SU-DHL-6 (cell line): ENCODE measurements at regions not wholly inside any gene's neighbourhood (a gene's known extent, or its start where the extent isn't known, plus 50 kb on each side); places are given as distances from the start of the nearest gene placed in this dataset.
A peak's percentile ranks its signal among the peaks of the same experiment; 100 is the strongest.

ENCODE experiments used
- H2AFZ ChIP-seq: fragments of 200-600 bp; sonication (generic); 2 replicates; pipeline ENCODE4 v1.6.1; 2014; ENCODE audit warnings: low read depth, mild to moderate bottlenecking, moderate library complexity, mixed read lengths, antibody characterized with exemption, low read length; ENCODE audit not compliant: severe bottlenecking
- H3F3A ChIP-seq: fragments of 200-600 bp; shearing (Covaris generic); 2 replicates; pipeline ENCODE4 v1.6.0; 2016; ENCODE audit warnings: antibody characterized with exemption, mild to moderate bottlenecking; ENCODE audit not compliant: insufficient read depth
- H3K27ac ChIP-seq: fragments of 200-600 bp; sonication (generic); 2 replicates; pipeline ENCODE4 v1.5.1; 2016; ENCODE audit warnings: low read depth, mild to moderate bottlenecking, low read length, moderate library complexity, mixed read lengths
- H3K27me3 ChIP-seq: fragments of 200-600 bp; sonication (generic), shearing (Covaris generic); 2 replicates; pipeline ENCODE4 v1.6.0; 2014; ENCODE audit warnings: mild to moderate bottlenecking, low read length
- H3K36me3 ChIP-seq: fragments of 200-600 bp; sonication (generic); 2 replicates; pipeline ENCODE4 v1.6.1; 2014; ENCODE audit warnings: mild to moderate bottlenecking, low read length, mixed read lengths
- H3K4me2 ChIP-seq: fragments of 300-600, 200-600 bp; shearing (Covaris generic), sonication (generic); 2 replicates; pipeline ENCODE4 v1.6.0; 2014; ENCODE audit warnings: low read length, low read depth, mild to moderate bottlenecking; ENCODE audit not compliant: poor library complexity, severe bottlenecking
- H3K4me3 ChIP-seq: fragments of 200-600 bp; sonication (generic); 2 replicates; pipeline ENCODE4 v1.5.1; 2014; ENCODE audit warnings: antibody characterized with exemption, low read length, mild to moderate bottlenecking, mixed read lengths; ENCODE audit not compliant: insufficient read depth, poor library complexity, severe bottlenecking
- H3K79me2 ChIP-seq: fragments of 200-600 bp; sonication (generic); 2 replicates; pipeline ENCODE4 v1.6.1; 2014; ENCODE audit warnings: mild to moderate bottlenecking, low read length, moderate library complexity; ENCODE audit not compliant: insufficient read depth
- H3K9ac ChIP-seq: fragments of 200-600 bp; sonication (generic); 2 replicates; pipeline ENCODE4 v1.7.0; 2014; ENCODE audit warnings: mild to moderate bottlenecking, low read length
- H3K9me2 ChIP-seq: fragments of 200-600 bp; sonication (generic); replicated peaks from 2 replicates; pipeline ENCODE4 v1.6.1; 2014; ENCODE audit warnings: low read length; ENCODE audit not compliant: insufficient read depth
- H3K9me3 ChIP-seq: fragments of 200-600 bp; sonication (generic); 2 replicates; pipeline ENCODE4 v1.6.1; 2014; ENCODE audit warnings: low read length, mixed read lengths; ENCODE audit not compliant: insufficient read depth
- H4K20me1 ChIP-seq: fragments of 200-600 bp; sonication (generic); 2 replicates; pipeline ENCODE4 v1.6.1; 2014; ENCODE audit warnings: low read depth, mild to moderate bottlenecking, antibody characterized with exemption, low read length, moderate library complexity, mixed read lengths
- CTCF ChIP-seq: fragments of 200-600 bp; sonication (generic); IDR thresholded peaks from one replicate; pipeline ENCODE4 v1.5.1; 2017; ENCODE audit warnings: antibody characterized with exemption, mild to moderate bottlenecking, low read length, moderate library complexity; ENCODE audit not compliant: insufficient read depth, poor library complexity, severe bottlenecking
- EZH2phosphoT487 ChIP-seq: fragments of 200-600 bp; sonication (generic), shearing (Covaris generic); conservative IDR thresholded peaks from 2 replicates; pipeline ENCODE4 v1.6.1; 2018; ENCODE audit warnings: mild to moderate bottlenecking, antibody characterized with exemption, low read length, moderate library complexity, mixed read lengths

GRCh38 chr3:76043746-76044145 lies 258.4 kb upstream of the ZNF717 start:
- Histone ChIP-seq H3F3A (no peaks in the 10 kb centered on the region), H3K9ac (no peak overlapping the region)

GRCh38 chr3:76044601-76045600 lies 259.6 kb upstream of the ZNF717 start:
- Histone ChIP-seq H3K9me3 (no peaks in the 10 kb centered on the region), H2AFZ (no peak overlapping the region), H3K4me3 (no peak overlapping the region), H3F3A (no peaks in the 10 kb centered on the region), H3K9ac (no peak overlapping the region), H4K20me1 (no peaks in the 10 kb centered on the region), H3K27me3 (no peaks in the 10 kb centered on the region), H3K79me2 (no peaks in the 10 kb centered on the region), H3K4me2 (no peak overlapping the region), H3K27ac (no peak overlapping the region), H3K9me2 (no peaks in the 10 kb centered on the region), H3K36me3 (no peaks in the 10 kb centered on the region)
- TF ChIP-seq CTCF, result peak; percentile 63
- no peak for TF ChIP-seq EZH2phosphoT487

More at GRCh38 chr3:76043746-76044145, 258.4 kb upstream of the ZNF717 start:
- H3K27ac ChIP-seq, result no peak overlapping the region
- H3K27me3 ChIP-seq, result no peaks in the 10 kb centered on the region
- TF ChIP-seq EZH2phosphoT487, result no peak
- TF ChIP-seq CTCF, result no peak
- no peak overlapping the region for H3K4me3 ChIP-seq
- no peak overlapping the region for H2AFZ ChIP-seq
- no peak overlapping the region for H3K4me2 ChIP-seq
- H4K20me1 ChIP-seq, result no peaks in the 10 kb centered on the region
- H3K9me3 ChIP-seq, result no peaks in the 10 kb centered on the region
- H3K36me3 ChIP-seq, result no peaks in the 10 kb centered on the region
- no peaks in the 10 kb centered on the region for H3K79me2 ChIP-seq
- H3K9me2 ChIP-seq, result no peaks in the 10 kb centered on the region

- no peaks in the 10 kb centered on the region for H3K9me2 ChIP-seq
- no peaks in the 10 kb centered on the region for H3K36me3 ChIP-seq
- H2AFZ ChIP-seq, result no peak overlapping the region
- no peaks in the 10 kb centered on the region for H3K79me2 ChIP-seq
- no peak overlapping the region for H3K9ac ChIP-seq
- no peak overlapping the region for H3K27ac ChIP-seq
- H4K20me1 ChIP-seq, result no peaks in the 10 kb centered on the region
- no peaks in the 10 kb centered on the region for H3K27me3 ChIP-seq
- no peak overlapping the region for H3K4me3 ChIP-seq
- no peaks in the 10 kb centered on the region for H3F3A ChIP-seq
- TF ChIP-seq EZH2phosphoT487 (no peak), CTCF (no peak)
- H3K9me3 ChIP-seq, result no peaks in the 10 kb centered on the region
- no peak overlapping the region for H3K4me2 ChIP-seq
Observed at GRCh38 chr3:76047368-76047767, 262.0 kb upstream of the ZNF717 start.
